ENCODE measurements at regions not wholly inside any gene's neighbourhood (a gene's known extent, or its start where the extent isn't known, plus 50 kb on each side); places are given as distances from the start of the nearest gene placed in this dataset.

DNA sequence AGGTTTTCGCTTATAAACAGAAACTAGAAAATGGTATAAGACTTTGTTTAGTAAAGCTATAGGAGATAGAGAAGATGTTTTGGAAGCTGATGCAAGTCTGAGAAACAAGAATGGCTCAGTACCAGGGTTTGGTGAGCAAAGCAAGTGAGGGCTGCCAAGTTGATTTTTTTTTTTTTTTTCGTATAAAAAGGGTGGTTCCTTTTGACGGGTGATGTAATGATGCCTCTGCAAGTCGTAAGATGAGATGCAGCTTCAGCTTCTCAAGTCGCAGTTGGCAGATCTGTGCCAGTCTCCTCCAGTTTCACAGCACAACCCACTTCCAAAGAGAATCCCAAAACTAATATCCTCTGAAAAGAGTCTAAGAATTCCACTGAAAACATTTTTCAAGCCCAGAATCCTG lies 252.8 kb upstream of the CDH4 start:
- Histone ChIP-seq H3K4me1 (ENCODE audit: low read depth) (no peaks in the 10 kb centered on the region), H3K36me3 (ENCODE audit: low read depth) (no peaks in the 10 kb centered on the region), H3K4me3 (no peak overlapping the region), H3K9me3 (no peaks in the 10 kb centered on the region)
- intact Hi-C loops (cut with DNase I, micrococcal nuclease): no loop called here
- no peak for DNase-seq
- TF ChIP-seq, protein P1, sequence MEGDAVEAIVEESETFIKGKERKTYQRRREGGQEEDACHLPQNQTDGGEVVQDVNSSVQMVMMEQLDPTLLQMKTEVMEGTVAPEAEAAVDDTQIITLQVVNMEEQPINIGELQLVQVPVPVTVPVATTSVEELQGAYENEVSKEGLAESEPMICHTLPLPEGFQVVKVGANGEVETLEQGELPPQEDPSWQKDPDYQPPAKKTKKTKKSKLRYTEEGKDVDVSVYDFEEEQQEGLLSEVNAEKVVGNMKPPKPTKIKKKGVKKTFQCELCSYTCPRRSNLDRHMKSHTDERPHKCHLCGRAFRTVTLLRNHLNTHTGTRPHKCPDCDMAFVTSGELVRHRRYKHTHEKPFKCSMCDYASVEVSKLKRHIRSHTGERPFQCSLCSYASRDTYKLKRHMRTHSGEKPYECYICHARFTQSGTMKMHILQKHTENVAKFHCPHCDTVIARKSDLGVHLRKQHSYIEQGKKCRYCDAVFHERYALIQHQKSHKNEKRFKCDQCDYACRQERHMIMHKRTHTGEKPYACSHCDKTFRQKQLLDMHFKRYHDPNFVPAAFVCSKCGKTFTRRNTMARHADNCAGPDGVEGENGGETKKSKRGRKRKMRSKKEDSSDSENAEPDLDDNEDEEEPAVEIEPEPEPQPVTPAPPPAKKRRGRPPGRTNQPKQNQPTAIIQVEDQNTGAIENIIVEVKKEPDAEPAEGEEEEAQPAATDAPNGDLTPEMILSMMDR (IDR thresholded peaks at IDR 0.05): no peak
- no peak for ATAC-seq

DNA sequence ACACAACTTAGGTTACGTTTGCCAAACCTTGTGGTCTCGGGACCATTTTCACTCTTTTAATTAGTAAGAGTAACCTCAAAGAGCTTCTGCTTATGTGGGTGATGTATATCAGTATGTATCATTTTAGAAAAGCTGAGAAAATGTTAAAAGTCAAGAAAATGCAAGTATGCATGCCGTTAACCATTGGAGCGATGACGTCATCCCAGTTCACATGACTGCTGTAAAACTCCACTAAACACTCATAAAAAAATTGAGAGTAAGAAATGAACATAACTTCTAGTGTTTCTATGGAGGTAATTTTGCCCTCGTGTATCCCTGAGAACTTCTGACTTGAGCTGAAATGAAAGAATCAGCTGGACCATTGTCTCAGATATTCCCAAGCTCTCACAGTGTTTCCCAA lies 250.0 kb upstream of the CDH4 start:
- H3K4me1 ChIP-seq (ENCODE audit: low read depth): no peaks in the 10 kb centered on the region
- TF ChIP-seq, protein P1 (IDR thresholded peaks at IDR 0.05): no peak
- no peak for ATAC-seq
- H3K4me3 ChIP-seq: no peak overlapping the region
- no peaks in the 10 kb centered on the region for H3K9me3 ChIP-seq
- intact Hi-C loops (cut with DNase I, micrococcal nuclease): no loop called here
- no peaks in the 10 kb centered on the region for H3K36me3 ChIP-seq (ENCODE audit: low read depth)
- no peak for DNase-seq

DNA sequence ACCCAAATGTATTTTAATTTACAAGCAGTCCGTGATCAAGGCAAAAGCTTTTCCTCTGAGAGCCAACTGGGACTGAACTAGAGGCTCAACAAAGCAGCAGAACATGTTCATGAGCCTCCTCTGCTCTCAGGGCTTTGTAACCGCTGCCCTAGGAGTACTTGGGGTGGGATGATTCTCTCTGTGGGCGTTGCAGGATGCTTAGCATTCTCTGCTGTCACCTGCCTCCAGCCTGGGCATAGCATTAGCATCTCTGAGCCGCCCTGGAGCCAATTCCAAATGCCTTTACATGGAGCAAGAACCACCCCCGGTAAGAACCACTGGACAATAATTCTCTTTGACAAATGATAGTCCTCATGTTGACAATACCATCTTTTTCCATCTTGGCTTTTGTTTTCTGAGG lies 237.6 kb upstream of the CDH4 start:
- H3K4me1 ChIP-seq (ENCODE audit: low read depth): no peaks in the 10 kb centered on the region
- intact Hi-C loops (cut with DNase I, micrococcal nuclease): no loop called here
- H3K9me3 ChIP-seq: peaks cover 10% of the 10 kb centered on the region
- H3K36me3 ChIP-seq (ENCODE audit: low read depth): no peaks in the 10 kb centered on the region
- ATAC-seq (no peak), DNase-seq (no peak)
- TF ChIP-seq, protein P1 (IDR thresholded peaks at IDR 0.05): no peak
- H3K4me3 ChIP-seq: no peak overlapping the region

GRCh38 chr20:61015602-61016001 lies 236.5 kb upstream of the CDH4 start:
- no peak for ATAC-seq
- intact Hi-C loops (cut with DNase I, micrococcal nuclease): no loop called here
- H3K4me3 ChIP-seq: no peak overlapping the region
- no peaks in the 10 kb centered on the region for H3K4me1 ChIP-seq (ENCODE audit: low read depth)
- DNase-seq: no peak
- H3K36me3 ChIP-seq (ENCODE audit: low read depth): no peaks in the 10 kb centered on the region
- H3K9me3 ChIP-seq: peaks cover 11% of the 10 kb centered on the region
- TF ChIP-seq, protein P1 (IDR thresholded peaks at IDR 0.05): no peak

GRCh38 chr20:61019322-61019721 lies 232.7 kb upstream of the CDH4 start:
- intact Hi-C loops (cut with DNase I, micrococcal nuclease): no loop called here
- ATAC-seq (no peak), DNase-seq (no peak)
- Histone ChIP-seq H3K4me1 (ENCODE audit: low read depth) (no peaks in the 10 kb centered on the region), H3K4me3 (no peak overlapping the region), H3K9me3 (peaks cover 11% of the 10 kb centered on the region), H3K36me3 (ENCODE audit: low read depth) (no peaks in the 10 kb centered on the region)
- TF ChIP-seq, protein P1 (IDR thresholded peaks at IDR 0.05): no peak

DNA sequence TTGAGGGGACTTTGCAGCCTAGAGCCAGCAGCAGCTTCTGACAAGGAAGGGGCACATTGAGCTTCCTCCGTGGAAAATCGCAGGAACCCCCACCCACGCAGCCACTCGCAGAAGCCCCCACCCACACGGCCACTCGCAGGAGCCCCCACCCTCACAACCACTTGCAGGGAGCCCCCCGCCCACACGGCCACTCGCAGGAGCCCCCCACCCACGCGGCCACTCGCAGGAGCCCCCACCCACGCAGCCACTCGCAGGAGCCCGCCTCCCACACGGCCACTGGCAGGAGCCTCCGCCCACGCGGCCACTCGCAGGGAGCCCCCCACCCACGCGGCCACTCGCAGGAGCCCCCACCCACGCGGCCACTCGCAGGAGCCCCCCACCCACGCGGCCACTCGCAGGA lies 228.4 kb upstream of the CDH4 start:
- Histone ChIP-seq H3K4me3 (no peak overlapping the region), H3K4me1 (ENCODE audit: low read depth) (no peaks in the 10 kb centered on the region), H3K36me3 (ENCODE audit: low read depth) (no peaks in the 10 kb centered on the region), H3K9me3 (peaks cover 12% of the 10 kb centered on the region)
- intact Hi-C loops (cut with DNase I, micrococcal nuclease): no loop called here
- TF ChIP-seq, protein P1 (IDR thresholded peaks at IDR 0.05): no peak
- DNase-seq: no peak
- no peak for ATAC-seq
